K562 (cell line): ENCODE measurements at regions not wholly inside any gene's neighbourhood (a gene's known extent, or its start where the extent isn't known, plus 50 kb on each side); places are given as distances from the start of the nearest gene placed in this dataset.

Experiments used
- ATF7 ChIP-seq: fragments of 450-650 bp; IDR thresholded peaks from 2 replicates; pipeline ENCODE4 v1.7.1; 2014; ENCODE audit warnings: mild to moderate bottlenecking, moderate library complexity
- CHCHD3 ChIP-seq: fragments of 250-450 bp; sonication (Bioruptor Pico); IDR thresholded peaks from 2 replicates; pipeline ENCODE4 v2.1.2; 2022; ENCODE audit warnings: mild to moderate bottlenecking
- CTCF ChIP-seq, 3 experiments: IDR thresholded peaks in 2 of 3; conservative IDR thresholded peaks in 1 of 3; 2 replicates each; pipeline ENCODE4 v1.5.1; 2011 to 2012; ENCODE audit warnings: low read length in 3 of 3, mild to moderate bottlenecking in 3 of 3, control low read depth in 2 of 3, improper control_type of control experiment in 1 of 3, inconsistent platforms in 1 of 3, low read depth in 1 of 3, mixed read lengths in 1 of 3, moderate library complexity in 1 of 3; ENCODE audit not compliant: insufficient read depth in 2 of 3
- FOS ChIP-seq: IDR thresholded peaks from 3 replicates; pipeline ENCODE4 v1.6.1; 2011; ENCODE audit not compliant: insufficient read length; ENCODE audit errors: extremely low read depth
- GATA2 ChIP-seq: sonication (generic); formaldehyde crosslinking; IDR thresholded peaks from 2 replicates; pipeline ENCODE4 v1.4.0; 2020; ENCODE audit warnings: mild to moderate bottlenecking, missing genetic modification reagents
- HBP1 ChIP-seq: fragments of 450-650 bp; formaldehyde crosslinking; IDR thresholded peaks from 2 replicates; pipeline ENCODE4 v1.4.0; 2022; ENCODE audit warnings: missing genetic modification characterization
- HES1 ChIP-seq: fragments of 450-650 bp; IDR thresholded peaks from 2 replicates; pipeline ENCODE4 v1.6.1; 2016; ENCODE audit warnings: low read depth, mild to moderate bottlenecking, moderate library complexity
- NFIC ChIP-seq: fragments of 450-650 bp; IDR thresholded peaks from 2 replicates; pipeline ENCODE4 v1.6.1; 2017; ENCODE audit warnings: mild to moderate bottlenecking, inconsistent platforms
- SFPQ ChIP-seq: fragments of 200-400 bp; formaldehyde crosslinking; IDR thresholded peaks from 2 replicates; pipeline ENCODE4 v1.6.1; 2017; ENCODE audit warnings: mild to moderate bottlenecking, low read depth, low read length, moderate library complexity
- SMARCC2 ChIP-seq: fragments of 450-650 bp; IDR thresholded peaks from 2 replicates; pipeline ENCODE4 v1.6.1; 2017; ENCODE audit warnings: antibody characterized with exemption, moderate library complexity, mild to moderate bottlenecking, low read depth
- TAF15 ChIP-seq: fragments of 200-400 bp; formaldehyde crosslinking; IDR thresholded peaks from 2 replicates; pipeline ENCODE4 v1.6.1; 2017; ENCODE audit warnings: mild to moderate bottlenecking, low read depth, low read length, moderate library complexity
- ZKSCAN1 ChIP-seq: fragments of 150-350 bp; IDR thresholded peaks from 2 replicates; pipeline ENCODE4 v1.6.1; 2016; ENCODE audit warnings: low read depth, low read length
- ZNF518B ChIP-seq: fragments of 250-450 bp; sonication (Bioruptor Pico); IDR thresholded peaks from 2 replicates; pipeline ENCODE4 v1.5.0; 2021; ENCODE audit warnings: mild to moderate bottlenecking, moderate library complexity

GRCh38 chr14:82886670-82887069, 1353.0 kb upstream of the SEL1L start:
- TF ChIP-seq ATF7, result no peak
- no peak for TF ChIP-seq ZNF518B
- TF ChIP-seq TAF15, result no peak
- no peak for TF ChIP-seq CTCF (IDR thresholded peaks at IDR 0.05 in 2 of 3, conservative IDR thresholded peaks at IDR 0.05 in 1 of 3; ENCODE audit: insufficient read depth in 2 of 3, low read depth in 1 of 3, low read length in 3 of 3)
- TF ChIP-seq FOS, result no peak
- no peak for TF ChIP-seq NFIC
- no peak for TF ChIP-seq HBP1 (CRISPR knock-in tag)
- no peak for TF ChIP-seq HES1
- TF ChIP-seq GATA2 (CRISPR knock-in tag), result no peak
- TF ChIP-seq SMARCC2, result no peak
- no peak for TF ChIP-seq ZKSCAN1
- no peak for TF ChIP-seq SFPQ
- TF ChIP-seq CHCHD3 (CRISPR knock-in tag), result no peak
